ENCODE measurements at regions not wholly inside any gene's neighbourhood (a gene's known extent, or its start where the extent isn't known, plus 50 kb on each side); places are given as distances from the start of the nearest gene placed in this dataset.
A peak's percentile ranks its signal among the peaks of the same experiment; 100 is the strongest.

- in situ Hi-C loops (cut with HindIII; ENCODE audit: low sequenced_read_pairs) = no loop called here
- no peak overlapping the region for H3K4me3 ChIP-seq (ENCODE audit: low read depth, low read length)
- DNase-seq (ENCODE audit: low read depth, low spot score) = no peak
- TF ChIP-seq, protein P1, sequence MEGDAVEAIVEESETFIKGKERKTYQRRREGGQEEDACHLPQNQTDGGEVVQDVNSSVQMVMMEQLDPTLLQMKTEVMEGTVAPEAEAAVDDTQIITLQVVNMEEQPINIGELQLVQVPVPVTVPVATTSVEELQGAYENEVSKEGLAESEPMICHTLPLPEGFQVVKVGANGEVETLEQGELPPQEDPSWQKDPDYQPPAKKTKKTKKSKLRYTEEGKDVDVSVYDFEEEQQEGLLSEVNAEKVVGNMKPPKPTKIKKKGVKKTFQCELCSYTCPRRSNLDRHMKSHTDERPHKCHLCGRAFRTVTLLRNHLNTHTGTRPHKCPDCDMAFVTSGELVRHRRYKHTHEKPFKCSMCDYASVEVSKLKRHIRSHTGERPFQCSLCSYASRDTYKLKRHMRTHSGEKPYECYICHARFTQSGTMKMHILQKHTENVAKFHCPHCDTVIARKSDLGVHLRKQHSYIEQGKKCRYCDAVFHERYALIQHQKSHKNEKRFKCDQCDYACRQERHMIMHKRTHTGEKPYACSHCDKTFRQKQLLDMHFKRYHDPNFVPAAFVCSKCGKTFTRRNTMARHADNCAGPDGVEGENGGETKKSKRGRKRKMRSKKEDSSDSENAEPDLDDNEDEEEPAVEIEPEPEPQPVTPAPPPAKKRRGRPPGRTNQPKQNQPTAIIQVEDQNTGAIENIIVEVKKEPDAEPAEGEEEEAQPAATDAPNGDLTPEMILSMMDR (IDR thresholded peaks at IDR 0.05; ENCODE audit: low read depth, low read length) = no peak
These were observed 457.8 kb upstream of the ZNF385D start for GRCh38 chr3:22208844-22209243.

- no peak overlapping the region for H3K4me3 ChIP-seq (ENCODE audit: low read depth, low read length)
- in situ Hi-C loops (cut with HindIII; ENCODE audit: low sequenced_read_pairs) = no loop called here
- no peak for DNase-seq (ENCODE audit: low read depth, low spot score)
- TF ChIP-seq, protein P1 (IDR thresholded peaks at IDR 0.05; ENCODE audit: low read depth, low read length) = no peak
These were observed 458.6 kb upstream of the ZNF385D start for GRCh38 chr3:22209578-22209977.

GRCh38 chr3:22210693-22211092, 459.7 kb upstream of the ZNF385D start:
- in situ Hi-C loops (cut with HindIII; ENCODE audit: low sequenced_read_pairs) = no loop called here
- DNase-seq (ENCODE audit: low read depth, low spot score) = no peak
- TF ChIP-seq, protein P1 (IDR thresholded peaks at IDR 0.05; ENCODE audit: low read depth, low read length) = no peak

DNA sequence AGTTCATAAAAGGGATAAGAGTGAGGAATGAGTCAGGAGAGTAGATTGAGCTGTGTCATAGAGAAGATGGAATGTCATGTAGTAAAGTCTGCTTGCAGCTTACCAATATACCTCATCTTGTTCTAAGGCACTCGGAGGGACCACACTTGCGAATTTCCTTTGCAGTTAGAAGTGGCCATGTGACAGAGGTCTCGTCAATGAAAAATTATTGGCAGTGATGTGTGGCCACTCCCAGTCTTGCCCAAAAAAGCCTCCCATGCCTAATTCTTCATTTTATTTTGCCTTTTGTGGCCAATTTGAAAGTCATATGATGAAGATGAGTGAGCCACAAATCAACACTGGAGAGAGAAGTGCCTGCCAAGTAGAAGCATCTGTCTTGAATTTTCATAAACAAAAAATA, 465.6 kb upstream of the ZNF385D start:
- TF ChIP-seq, protein P1 (IDR thresholded peaks at IDR 0.05; ENCODE audit: low read depth, low read length) = no peak
- in situ Hi-C loops (cut with HindIII; ENCODE audit: low sequenced_read_pairs) = no loop called here
- DNase-seq (ENCODE audit: low read depth, low spot score) = no peak
- no peak overlapping the region for H3K4me3 ChIP-seq (ENCODE audit: low read depth, low read length)

More at GRCh38 chr3:22210693-22211092, 459.7 kb upstream of the ZNF385D start:
- no peak overlapping the region for H3K4me3 ChIP-seq (ENCODE audit: low read depth, low read length)

GRCh38 chr3:22225161-22225560, 474.2 kb upstream of the ZNF385D start:
- TF ChIP-seq, protein P1 (IDR thresholded peaks at IDR 0.05; ENCODE audit: low read depth, low read length) = no peak
- no peak overlapping the region for H3K4me3 ChIP-seq (ENCODE audit: low read depth, low read length)
- in situ Hi-C loops (cut with HindIII; ENCODE audit: low sequenced_read_pairs) = no loop called here
- DNase-seq (ENCODE audit: low read depth, low spot score) = no peak

- no peak overlapping the region for H3K4me3 ChIP-seq (ENCODE audit: low read depth, low read length)
- in situ Hi-C loops (cut with HindIII; ENCODE audit: low sequenced_read_pairs) = no loop called here
- TF ChIP-seq, protein P1 (IDR thresholded peaks at IDR 0.05; ENCODE audit: low read depth, low read length) = no peak
- DNase-seq (ENCODE audit: low read depth, low spot score) = no peak
These were observed 477.7 kb upstream of the ZNF385D start for GRCh38 chr3:22228705-22229104.

- DNase-seq (ENCODE audit: low read depth, low spot score) = peak; percentile 49
- in situ Hi-C loops (cut with HindIII; ENCODE audit: low sequenced_read_pairs) = no loop called here
- no peak overlapping the region for H3K4me3 ChIP-seq (ENCODE audit: low read depth, low read length)
- TF ChIP-seq, protein P1 (IDR thresholded peaks at IDR 0.05; ENCODE audit: low read depth, low read length) = no peak
These were observed 480.1 kb upstream of the ZNF385D start for GRCh38 chr3:22231061-22231460.

Data from astrocyte of the spinal cord (primary cell).